ENCODE measurements at regions not wholly inside any gene's neighbourhood (a gene's known extent, or its start where the extent isn't known, plus 50 kb on each side); places are given as distances from the start of the nearest gene placed in this dataset.

DNA sequence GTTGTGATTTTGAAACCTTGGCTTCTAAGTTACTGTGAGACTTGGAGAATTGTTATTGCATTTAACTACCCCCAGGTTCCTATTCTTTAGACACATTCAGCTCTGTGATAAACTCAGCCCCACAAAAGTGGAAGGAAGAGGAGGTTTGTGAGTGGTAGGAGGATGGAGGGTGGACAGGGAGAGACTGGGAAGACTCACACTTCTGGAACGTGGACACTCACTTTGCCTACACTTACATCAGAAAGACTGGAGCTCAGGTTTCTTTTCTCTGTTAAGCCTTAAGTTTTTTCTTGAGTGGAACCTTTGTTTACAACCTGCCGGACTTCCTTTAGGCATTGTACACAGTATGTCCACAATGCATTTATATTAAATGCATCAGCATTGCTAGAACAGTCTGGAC, 99.0 kb downstream of the AREG start:
- no peak for DNase-seq
- H3K36me3 ChIP-seq (ENCODE audit: control insufficient read depth, insufficient read depth, low read length), result no peaks in the 10 kb centered on the region
- no peak overlapping the region for H3K4me3 ChIP-seq (ENCODE audit: insufficient read depth, low read depth, low read length, poor library complexity, severe bottlenecking)
- H3K4me1 ChIP-seq (ENCODE audit: control insufficient read depth, insufficient read depth, low read length, poor library complexity, severe bottlenecking), result no peaks in the 10 kb centered on the region
- no peaks in the 10 kb centered on the region for H3K9me3 ChIP-seq (ENCODE audit: control insufficient read depth, low read length)
- H3K27me3 ChIP-seq (replicated peaks; ENCODE audit: control insufficient read depth, insufficient read depth, low read length, poor library complexity, severe bottlenecking), result no peaks in the 10 kb centered on the region
- no peak overlapping the region for H3K27ac ChIP-seq (ENCODE audit: insufficient read depth, low read length, poor library complexity, severe bottlenecking)

DNA sequence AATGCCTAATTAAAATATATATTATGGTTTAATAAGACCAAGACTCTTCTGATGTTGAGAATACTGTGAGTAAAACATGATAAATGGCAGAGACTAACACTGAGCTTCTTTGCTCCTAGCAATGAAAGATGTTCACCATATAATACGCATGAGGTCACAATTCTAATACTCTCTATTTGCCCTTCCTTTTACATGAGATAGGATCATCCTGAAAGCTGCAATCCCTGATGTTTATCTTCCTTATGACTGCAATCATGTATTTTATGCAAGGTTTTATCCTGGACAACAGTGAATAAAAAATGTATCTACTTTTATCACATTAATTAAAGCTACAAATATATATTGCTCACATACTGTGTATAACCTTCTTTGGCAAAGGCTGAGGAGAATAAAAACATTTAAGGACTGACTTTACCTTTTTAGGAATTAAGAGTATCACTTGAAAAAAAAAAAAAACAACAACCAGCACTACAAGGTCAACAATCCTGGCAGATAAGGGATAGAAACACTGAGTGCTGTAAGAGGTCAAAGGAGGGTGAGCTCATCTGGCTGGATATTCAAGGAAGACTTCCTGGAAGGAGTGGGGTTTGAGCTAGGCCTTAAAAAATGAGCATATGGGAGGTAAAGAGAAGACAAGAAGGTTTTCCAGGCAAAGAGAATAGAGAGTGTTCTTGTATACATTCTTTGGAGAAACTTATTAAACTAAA, 99.9 kb downstream of the AREG start:
- H3K36me3 ChIP-seq (ENCODE audit: control insufficient read depth, insufficient read depth, low read length), result no peaks in the 10 kb centered on the region
- no peak overlapping the region for H3K4me3 ChIP-seq (ENCODE audit: insufficient read depth, low read depth, low read length, poor library complexity, severe bottlenecking)
- no peaks in the 10 kb centered on the region for H3K4me1 ChIP-seq (ENCODE audit: control insufficient read depth, insufficient read depth, low read length, poor library complexity, severe bottlenecking)
- no peaks in the 10 kb centered on the region for H3K9me3 ChIP-seq (ENCODE audit: control insufficient read depth, low read length)
- no peak for DNase-seq
- H3K27me3 ChIP-seq (replicated peaks; ENCODE audit: control insufficient read depth, insufficient read depth, low read length, poor library complexity, severe bottlenecking), result no peaks in the 10 kb centered on the region
- H3K27ac ChIP-seq (ENCODE audit: insufficient read depth, low read length, poor library complexity, severe bottlenecking), result no peak overlapping the region

DNA sequence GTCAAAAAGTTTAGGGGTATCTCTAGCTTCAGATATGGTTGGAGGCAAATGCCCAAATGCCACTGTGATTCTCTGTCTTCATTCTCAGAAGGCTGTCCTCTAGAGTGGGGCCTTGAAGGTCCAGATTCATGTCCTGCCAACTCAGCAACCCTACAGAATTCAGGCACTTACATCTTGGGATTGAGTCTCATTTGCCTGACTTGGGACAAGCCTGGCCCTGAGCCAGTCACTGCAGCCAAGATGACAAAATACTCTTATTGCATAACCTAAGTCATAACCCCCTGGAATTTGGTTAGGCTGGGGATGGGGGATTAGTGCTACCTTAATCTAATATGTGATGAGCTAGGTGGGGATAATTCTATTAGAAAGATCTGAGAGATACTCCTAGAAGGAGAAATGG, 100.5 kb downstream of the AREG start:
- Histone ChIP-seq H3K36me3 (ENCODE audit: control insufficient read depth, insufficient read depth, low read length) (no peaks in the 10 kb centered on the region), H3K27ac (ENCODE audit: insufficient read depth, low read length, poor library complexity, severe bottlenecking) (no peak overlapping the region), H3K27me3 (replicated peaks; ENCODE audit: control insufficient read depth, insufficient read depth, low read length, poor library complexity, severe bottlenecking) (no peaks in the 10 kb centered on the region), H3K4me3 (ENCODE audit: insufficient read depth, low read depth, low read length, poor library complexity, severe bottlenecking) (no peak overlapping the region), H3K4me1 (ENCODE audit: control insufficient read depth, insufficient read depth, low read length, poor library complexity, severe bottlenecking) (no peaks in the 10 kb centered on the region), H3K9me3 (ENCODE audit: control insufficient read depth, low read length) (no peaks in the 10 kb centered on the region)
- no peak for DNase-seq

DNA sequence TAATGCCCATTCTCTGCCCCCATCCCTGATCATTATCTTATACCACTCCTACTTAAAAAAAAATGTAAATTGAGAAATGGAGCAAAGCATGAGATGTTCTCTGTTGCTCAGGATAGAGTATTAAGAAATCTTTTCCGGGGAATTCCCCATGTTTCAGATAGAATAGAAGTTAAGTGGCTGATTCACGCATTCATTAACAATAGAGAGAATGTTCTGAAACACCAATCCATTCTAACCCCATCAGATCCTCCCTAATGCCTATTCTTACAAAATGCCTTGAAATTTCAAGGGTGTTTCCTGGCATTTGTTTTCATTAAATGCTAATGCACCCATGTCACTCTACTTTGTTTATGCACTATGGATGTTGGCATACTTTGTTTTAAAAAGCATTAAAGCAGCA, 101.1 kb downstream of the AREG start:
- no peaks in the 10 kb centered on the region for H3K4me1 ChIP-seq (ENCODE audit: control insufficient read depth, insufficient read depth, low read length, poor library complexity, severe bottlenecking)
- H3K36me3 ChIP-seq (ENCODE audit: control insufficient read depth, insufficient read depth, low read length), result no peaks in the 10 kb centered on the region
- no peak for DNase-seq
- H3K4me3 ChIP-seq (ENCODE audit: insufficient read depth, low read depth, low read length, poor library complexity, severe bottlenecking), result no peak overlapping the region
- no peaks in the 10 kb centered on the region for H3K9me3 ChIP-seq (ENCODE audit: control insufficient read depth, low read length)
- no peaks in the 10 kb centered on the region for H3K27me3 ChIP-seq (replicated peaks; ENCODE audit: control insufficient read depth, insufficient read depth, low read length, poor library complexity, severe bottlenecking)
- H3K27ac ChIP-seq (ENCODE audit: insufficient read depth, low read length, poor library complexity, severe bottlenecking), result no peak overlapping the region

DNA sequence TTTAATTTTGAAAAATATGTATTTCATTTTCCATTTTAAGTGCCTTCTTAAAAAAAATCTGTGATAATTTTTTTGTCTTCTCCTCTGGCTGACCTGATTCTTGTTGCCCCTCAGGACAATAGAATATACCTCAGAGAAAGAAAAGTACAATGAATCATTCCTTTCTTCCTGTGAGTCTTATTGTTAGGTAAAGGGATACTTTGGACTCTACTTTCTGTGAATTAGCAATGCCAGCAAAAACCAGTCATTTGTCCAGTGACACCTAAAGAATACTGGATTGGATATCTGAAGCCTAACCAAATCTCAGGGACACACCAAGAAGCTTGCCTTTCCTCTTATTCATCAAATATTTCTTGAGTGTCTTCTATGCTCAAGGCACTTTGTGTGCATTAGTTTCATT, 102.1 kb downstream of the AREG start:
- DNase-seq, result no peak
- no peaks in the 10 kb centered on the region for H3K27me3 ChIP-seq (replicated peaks; ENCODE audit: control insufficient read depth, insufficient read depth, low read length, poor library complexity, severe bottlenecking)
- no peaks in the 10 kb centered on the region for H3K4me1 ChIP-seq (ENCODE audit: control insufficient read depth, insufficient read depth, low read length, poor library complexity, severe bottlenecking)
- no peaks in the 10 kb centered on the region for H3K9me3 ChIP-seq (ENCODE audit: control insufficient read depth, low read length)
- H3K27ac ChIP-seq (ENCODE audit: insufficient read depth, low read length, poor library complexity, severe bottlenecking), result no peak overlapping the region
- H3K4me3 ChIP-seq (ENCODE audit: insufficient read depth, low read depth, low read length, poor library complexity, severe bottlenecking), result no peak overlapping the region
- H3K36me3 ChIP-seq (ENCODE audit: control insufficient read depth, insufficient read depth, low read length), result no peaks in the 10 kb centered on the region

DNA sequence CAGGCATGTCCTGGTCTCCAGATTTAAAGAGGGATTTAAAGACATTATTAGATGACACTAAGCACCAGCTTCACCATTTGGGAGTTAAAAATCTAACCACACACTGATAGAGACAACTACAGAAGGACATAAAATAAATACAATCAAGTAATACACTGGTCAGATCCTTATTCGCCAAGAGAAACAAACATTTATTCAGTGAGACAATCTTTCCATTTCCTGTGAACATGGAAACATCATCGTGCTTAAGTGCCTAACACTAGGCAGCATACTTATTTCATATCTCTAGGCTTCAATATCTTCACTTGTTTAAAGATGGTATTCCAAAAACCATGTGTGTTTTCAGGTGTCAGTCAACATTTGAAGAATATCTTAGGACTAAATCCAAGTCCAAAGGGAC, 103.6 kb downstream of the AREG start:
- no peak for DNase-seq
- Histone ChIP-seq H3K27me3 (replicated peaks; ENCODE audit: control insufficient read depth, insufficient read depth, low read length, poor library complexity, severe bottlenecking) (no peaks in the 10 kb centered on the region), H3K36me3 (ENCODE audit: control insufficient read depth, insufficient read depth, low read length) (no peaks in the 10 kb centered on the region), H3K4me1 (ENCODE audit: control insufficient read depth, insufficient read depth, low read length, poor library complexity, severe bottlenecking) (no peaks in the 10 kb centered on the region), H3K9me3 (ENCODE audit: control insufficient read depth, low read length) (no peaks in the 10 kb centered on the region), H3K4me3 (ENCODE audit: insufficient read depth, low read depth, low read length, poor library complexity, severe bottlenecking) (no peak overlapping the region), H3K27ac (ENCODE audit: insufficient read depth, low read length, poor library complexity, severe bottlenecking) (no peak overlapping the region)

DNA sequence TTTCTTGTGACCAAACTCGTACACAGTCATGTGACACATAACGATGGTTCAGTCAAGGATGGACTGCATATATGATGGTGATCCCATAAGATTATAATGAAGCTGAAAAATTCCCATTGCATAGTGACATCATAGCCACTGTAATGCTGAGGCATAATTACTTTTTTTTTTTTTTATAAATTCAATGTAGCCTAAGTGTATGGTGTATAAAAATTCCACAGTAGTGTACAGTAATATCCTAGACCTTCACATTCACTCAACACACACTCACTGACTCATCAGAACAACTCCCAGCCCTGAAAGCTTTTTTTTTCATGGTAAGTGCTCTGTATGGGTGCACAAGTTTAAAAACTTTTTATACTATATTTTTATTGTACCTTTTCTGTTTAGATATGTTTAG, 105.0 kb downstream of the AREG start:
- H3K27me3 ChIP-seq (replicated peaks; ENCODE audit: control insufficient read depth, insufficient read depth, low read length, poor library complexity, severe bottlenecking), result no peaks in the 10 kb centered on the region
- no peak overlapping the region for H3K4me3 ChIP-seq (ENCODE audit: insufficient read depth, low read depth, low read length, poor library complexity, severe bottlenecking)
- no peaks in the 10 kb centered on the region for H3K9me3 ChIP-seq (ENCODE audit: control insufficient read depth, low read length)
- H3K4me1 ChIP-seq (ENCODE audit: control insufficient read depth, insufficient read depth, low read length, poor library complexity, severe bottlenecking), result no peaks in the 10 kb centered on the region
- no peak for DNase-seq
- no peak overlapping the region for H3K27ac ChIP-seq (ENCODE audit: insufficient read depth, low read length, poor library complexity, severe bottlenecking)
- H3K36me3 ChIP-seq (ENCODE audit: control insufficient read depth, insufficient read depth, low read length), result no peaks in the 10 kb centered on the region

DNA sequence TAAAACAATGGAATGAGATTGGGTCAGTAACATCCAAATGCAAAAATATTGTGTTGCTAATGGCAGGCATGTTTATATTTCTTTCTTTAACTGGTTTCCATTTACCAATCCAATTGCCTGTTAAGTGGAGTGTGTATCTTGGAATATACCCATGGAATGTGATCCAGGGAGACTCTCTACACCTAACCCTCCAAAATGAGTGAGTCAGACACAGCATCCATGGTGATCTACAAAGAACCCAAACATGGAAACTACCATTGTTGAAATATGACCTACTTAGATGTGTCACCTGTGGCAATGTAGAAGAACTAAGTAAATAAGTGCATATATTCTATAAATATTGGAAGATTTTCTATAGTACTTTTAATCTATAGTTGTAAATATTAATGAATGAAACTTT, 110.3 kb downstream of the AREG start:
- Histone ChIP-seq H3K4me1 (ENCODE audit: control insufficient read depth, insufficient read depth, low read length, poor library complexity, severe bottlenecking) (no peaks in the 10 kb centered on the region), H3K9me3 (ENCODE audit: control insufficient read depth, low read length) (no peaks in the 10 kb centered on the region), H3K36me3 (ENCODE audit: control insufficient read depth, insufficient read depth, low read length) (no peaks in the 10 kb centered on the region), H3K27me3 (replicated peaks; ENCODE audit: control insufficient read depth, insufficient read depth, low read length, poor library complexity, severe bottlenecking) (no peaks in the 10 kb centered on the region), H3K27ac (ENCODE audit: insufficient read depth, low read length, poor library complexity, severe bottlenecking) (no peak overlapping the region), H3K4me3 (ENCODE audit: insufficient read depth, low read depth, low read length, poor library complexity, severe bottlenecking) (no peak overlapping the region)
- no peak for DNase-seq

DNA sequence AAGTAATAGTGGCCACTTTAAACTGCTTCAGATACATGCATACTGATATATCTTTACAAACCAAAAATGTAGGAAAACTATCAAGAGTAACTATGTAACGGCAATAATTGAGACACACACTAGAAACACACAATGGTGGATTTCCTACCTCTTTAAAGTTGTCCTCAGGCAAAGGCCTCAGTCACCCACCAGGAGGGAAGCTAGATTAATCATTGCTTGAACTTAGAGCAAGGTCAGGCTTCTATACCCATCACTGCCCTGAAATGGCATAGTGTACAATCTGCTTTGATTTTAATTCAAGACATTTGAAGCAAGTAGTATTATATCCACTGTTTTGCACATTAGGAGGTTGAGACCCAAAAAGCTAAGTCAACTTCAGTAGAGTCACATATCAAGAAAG, 110.9 kb downstream of the AREG start:
- no peak for DNase-seq
- no peaks in the 10 kb centered on the region for H3K27me3 ChIP-seq (replicated peaks; ENCODE audit: control insufficient read depth, insufficient read depth, low read length, poor library complexity, severe bottlenecking)
- no peaks in the 10 kb centered on the region for H3K4me1 ChIP-seq (ENCODE audit: control insufficient read depth, insufficient read depth, low read length, poor library complexity, severe bottlenecking)
- H3K9me3 ChIP-seq (ENCODE audit: control insufficient read depth, low read length), result no peaks in the 10 kb centered on the region
- H3K4me3 ChIP-seq (ENCODE audit: insufficient read depth, low read depth, low read length, poor library complexity, severe bottlenecking), result no peak overlapping the region
- H3K27ac ChIP-seq (ENCODE audit: insufficient read depth, low read length, poor library complexity, severe bottlenecking), result no peak overlapping the region
- no peaks in the 10 kb centered on the region for H3K36me3 ChIP-seq (ENCODE audit: control insufficient read depth, insufficient read depth, low read length)

DNA sequence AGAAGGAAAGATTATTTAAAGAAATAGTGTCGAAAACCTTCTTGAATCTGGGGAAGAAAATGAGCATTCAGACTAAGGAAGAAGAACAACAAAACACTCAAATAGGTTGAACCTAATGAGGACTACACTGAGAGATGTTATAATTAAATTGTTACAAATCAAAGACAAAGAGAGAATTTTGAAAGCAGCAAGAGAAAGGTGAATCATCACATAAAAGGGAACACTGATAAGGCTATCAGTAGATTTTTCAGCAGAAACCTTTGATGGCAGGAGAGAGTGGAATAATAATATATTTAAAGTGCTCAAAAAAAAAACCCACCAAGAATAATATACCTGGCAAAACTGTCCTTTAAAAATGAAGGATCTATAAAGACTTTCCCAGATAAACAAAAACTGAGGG, 114.9 kb downstream of the AREG start:
- Histone ChIP-seq H3K36me3 (ENCODE audit: control insufficient read depth, insufficient read depth, low read length) (no peaks in the 10 kb centered on the region), H3K27ac (ENCODE audit: insufficient read depth, low read length, poor library complexity, severe bottlenecking) (no peak overlapping the region), H3K4me1 (ENCODE audit: control insufficient read depth, insufficient read depth, low read length, poor library complexity, severe bottlenecking) (no peaks in the 10 kb centered on the region), H3K9me3 (ENCODE audit: control insufficient read depth, low read length) (no peaks in the 10 kb centered on the region), H3K27me3 (replicated peaks; ENCODE audit: control insufficient read depth, insufficient read depth, low read length, poor library complexity, severe bottlenecking) (no peaks in the 10 kb centered on the region), H3K4me3 (ENCODE audit: insufficient read depth, low read depth, low read length, poor library complexity, severe bottlenecking) (no peak overlapping the region)
- no peak for DNase-seq

All from effector memory CD4-positive, alpha-beta T cell (primary cell).